ENCODE measurements at regions not wholly inside any gene's neighbourhood (a gene's known extent, or its start where the extent isn't known, plus 50 kb on each side); places are given as distances from the start of the nearest gene placed in this dataset.

- Mint-ChIP-seq H3K36me3 (no peaks in the 10 kb centered on the region), H3K4me1 (peaks cover 24 to 57% (median 38%) of the 10 kb centered on the region in 3 donors), H3K27ac (peak overlapping the region; percentile 23 to 94 (median 74)), H3K27me3 (peaks cover 0 to 2% of the 10 kb centered on the region in 2 donors), H3K4me3 (peak overlapping the region; percentile 15 to 78 (median 37)), H3K9me3 (no peaks in the 10 kb centered on the region)
- H3K4me3 ChIP-seq (ENCODE audit: low read length) = no peak overlapping the region
- CTCF ChIA-PET = no interaction called here
- H3K36me3 ChIP-seq (ENCODE audit: insufficient read depth, low read length) = no peaks in the 10 kb centered on the region
- DNase-seq = no peak
- POLR2A ChIA-PET = interaction anchor here (1.1 to 1.6 kb wide), 2 partner anchors 9 to 20 kb away, joined by 4 to 6 read pairs; no protein-coding TSS in a partner anchor
- H3K27me3 ChIP-seq (ENCODE audit: insufficient read depth, low read length, poor library complexity, severe bottlenecking) = no peaks in the 10 kb centered on the region
- H3K4me1 ChIP-seq (ENCODE audit: insufficient read depth, low read length) = peaks cover 30% of the 10 kb centered on the region
- peak overlapping the region; percentile 6 for H3K27ac ChIP-seq (ENCODE audit: low read depth, low read length)
- no peaks in the 10 kb centered on the region for H3K9me3 ChIP-seq (ENCODE audit: low read length)
Observed at GRCh38 chr1:234971586-234972297, 156.9 kb downstream of the TOMM20 start.

- Mint-ChIP-seq H3K36me3 (no peaks in the 10 kb centered on the region), H3K9me3 (no peaks in the 10 kb centered on the region), H3K4me1 (peaks cover 27 to 60% (median 41%) of the 10 kb centered on the region in 3 donors), H3K27me3 (peaks cover 0 to 2% of the 10 kb centered on the region in 2 donors), H3K4me3 (peak overlapping the region in 6 of 7 donors; percentile 30 to 78 (median 44)), H3K27ac (peak overlapping the region; percentile 13 to 94 (median 74))
- Histone ChIP-seq H3K4me1 (ENCODE audit: insufficient read depth, low read length) (peaks cover 30% of the 10 kb centered on the region), H3K27ac (ENCODE audit: low read depth, low read length) (peak overlapping the region; percentile 6), H3K36me3 (ENCODE audit: insufficient read depth, low read length) (no peaks in the 10 kb centered on the region), H3K27me3 (ENCODE audit: insufficient read depth, low read length, poor library complexity, severe bottlenecking) (no peaks in the 10 kb centered on the region), H3K4me3 (ENCODE audit: low read length) (no peak overlapping the region), H3K9me3 (ENCODE audit: low read length) (no peaks in the 10 kb centered on the region)
- CTCF ChIA-PET = interaction anchor here (0.6 to 2.9 kb wide), 2 partner anchors 8 to 41 kb away, joined by 3 to 12 read pairs; no protein-coding TSS in a partner anchor
- POLR2A ChIA-PET = interaction anchor here (1.6 kb wide), 1 partner anchor 8 kb away, joined by 6 read pairs; no protein-coding TSS in a partner anchor
- DNase-seq = no peak
Observed at GRCh38 chr1:234970731-234971476, 157.7 kb downstream of the TOMM20 start.

- H3K27ac Mint-ChIP-seq = peak overlapping the region in 6 of 8 donors; percentile 5 to 85 (median 64)
- Histone ChIP-seq H3K36me3 (ENCODE audit: insufficient read depth, low read length) (no peaks in the 10 kb centered on the region), H3K4me1 (ENCODE audit: insufficient read depth, low read length) (peaks cover 33% of the 10 kb centered on the region), H3K27ac (ENCODE audit: low read depth, low read length) (no peak overlapping the region), H3K4me3 (ENCODE audit: low read length) (no peak overlapping the region), H3K9me3 (ENCODE audit: low read length) (no peaks in the 10 kb centered on the region), H3K27me3 (ENCODE audit: insufficient read depth, low read length, poor library complexity, severe bottlenecking) (no peaks in the 10 kb centered on the region)
- H3K4me3 Mint-ChIP-seq = peak overlapping the region in 6 of 7 donors; percentile 6 to 52 (median 33)
- no peaks in the 10 kb centered on the region for H3K36me3 Mint-ChIP-seq
- POLR2A ChIA-PET = no interaction called here
- no peaks in the 10 kb centered on the region for H3K9me3 Mint-ChIP-seq
- DNase-seq = no peak
- H3K27me3 Mint-ChIP-seq = peaks cover 0 to 2% of the 10 kb centered on the region in 2 donors
- H3K4me1 Mint-ChIP-seq = peaks cover 29 to 57% (median 44%) of the 10 kb centered on the region in 3 donors
- CTCF ChIA-PET = interaction anchor here (2.9 kb wide), 1 partner anchor 9 kb away, joined by 12 read pairs; no protein-coding TSS in a partner anchor
Observed at GRCh38 chr1:234970401-234970730, 158.3 kb downstream of the TOMM20 start.

- Histone ChIP-seq H3K27ac (ENCODE audit: low read depth, low read length) (no peak overlapping the region), H3K27me3 (ENCODE audit: insufficient read depth, low read length, poor library complexity, severe bottlenecking) (no peaks in the 10 kb centered on the region), H3K36me3 (ENCODE audit: insufficient read depth, low read length) (no peaks in the 10 kb centered on the region), H3K4me1 (ENCODE audit: insufficient read depth, low read length) (peaks cover 39% of the 10 kb centered on the region), H3K4me3 (ENCODE audit: low read length) (no peak overlapping the region), H3K9me3 (ENCODE audit: low read length) (no peaks in the 10 kb centered on the region)
- ChIA-PET CTCF (interaction anchor here (2.9 kb wide), 1 partner anchor 9 kb away, joined by 12 read pairs; no protein-coding TSS in a partner anchor), POLR2A (no interaction called here)
- Mint-ChIP-seq H3K4me3 (no peak overlapping the region), H3K27me3 (peaks cover 0 to 2% of the 10 kb centered on the region in 2 donors), H3K27ac (peak overlapping the region in 1 of 8 donors; percentile 84), H3K4me1 (peaks cover 34 to 57% (median 50%) of the 10 kb centered on the region in 3 donors), H3K9me3 (no peaks in the 10 kb centered on the region), H3K36me3 (no peaks in the 10 kb centered on the region)
- DNase-seq = no peak
Observed at GRCh38 chr1:234969581-234970400, 158.8 kb downstream of the TOMM20 start.

- DNase-seq = no peak
- H3K27me3 ChIP-seq (ENCODE audit: insufficient read depth, low read length, poor library complexity, severe bottlenecking) = no peaks in the 10 kb centered on the region
- no peak overlapping the region for H3K4me3 Mint-ChIP-seq
- ChIA-PET POLR2A (no interaction called here), CTCF (interaction anchor here (2.9 kb wide), 1 partner anchor 10 kb away, joined by 12 read pairs; no protein-coding TSS in a partner anchor)
- no peak overlapping the region for H3K27ac ChIP-seq (ENCODE audit: low read depth, low read length)
- no peaks in the 10 kb centered on the region for H3K9me3 ChIP-seq (ENCODE audit: low read length)
- H3K4me1 ChIP-seq (ENCODE audit: insufficient read depth, low read length) = peaks cover 47% of the 10 kb centered on the region
- peaks cover 41 to 65% (median 57%) of the 10 kb centered on the region in 3 donors for H3K4me1 Mint-ChIP-seq
- H3K36me3 Mint-ChIP-seq = no peaks in the 10 kb centered on the region
- peak overlapping the region in 1 of 8 donors; percentile 77 for H3K27ac Mint-ChIP-seq
- H3K4me3 ChIP-seq (ENCODE audit: low read length) = no peak overlapping the region
- peaks cover 0 to 2% of the 10 kb centered on the region in 2 donors for H3K27me3 Mint-ChIP-seq
- H3K9me3 Mint-ChIP-seq = no peaks in the 10 kb centered on the region
- no peaks in the 10 kb centered on the region for H3K36me3 ChIP-seq (ENCODE audit: insufficient read depth, low read length)
Observed at GRCh38 chr1:234969011-234969441, 159.6 kb downstream of the TOMM20 start.

- no peak for DNase-seq
- Mint-ChIP-seq H3K27me3 (peaks cover 0 to 2% of the 10 kb centered on the region in 2 donors), H3K4me1 (peaks cover 47 to 70% (median 63%) of the 10 kb centered on the region in 3 donors), H3K36me3 (peaks cover 0 to 1% (median 0%) of the 10 kb centered on the region in 3 donors), H3K27ac (peak overlapping the region in 1 of 8 donors; percentile 55), H3K9me3 (peaks cover 0 to 2% (median 0%) of the 10 kb centered on the region in 5 donors), H3K4me3 (no peak overlapping the region)
- peaks cover 52% of the 10 kb centered on the region for H3K4me1 ChIP-seq (ENCODE audit: insufficient read depth, low read length)
- H3K9me3 ChIP-seq (ENCODE audit: low read length) = no peaks in the 10 kb centered on the region
- CTCF ChIA-PET = interaction anchor here (2.9 kb wide), 1 partner anchor 11 kb away, joined by 12 read pairs; no protein-coding TSS in a partner anchor
- H3K36me3 ChIP-seq (ENCODE audit: insufficient read depth, low read length) = no peaks in the 10 kb centered on the region
- POLR2A ChIA-PET = no interaction called here
- H3K27me3 ChIP-seq (ENCODE audit: insufficient read depth, low read length, poor library complexity, severe bottlenecking) = no peaks in the 10 kb centered on the region
- no peak overlapping the region for H3K27ac ChIP-seq (ENCODE audit: low read depth, low read length)
- H3K4me3 ChIP-seq (ENCODE audit: low read length) = no peak overlapping the region
Observed at GRCh38 chr1:234968451-234968850, 160.2 kb downstream of the TOMM20 start.

- ChIA-PET POLR2A (no interaction called here), CTCF (no interaction called here)
- Mint-ChIP-seq H3K4me3 (no peak overlapping the region), H3K27me3 (peaks cover 0 to 2% of the 10 kb centered on the region in 2 donors), H3K27ac (no peak overlapping the region), H3K36me3 (peaks cover 0 to 3% (median 0%) of the 10 kb centered on the region in 3 donors), H3K9me3 (peaks cover 0 to 3% (median 0%) of the 10 kb centered on the region in 5 donors), H3K4me1 (peaks cover 54 to 70% (median 69%) of the 10 kb centered on the region in 3 donors)
- H3K27ac ChIP-seq (ENCODE audit: low read depth, low read length) = no peak overlapping the region
- H3K4me3 ChIP-seq (ENCODE audit: low read length) = no peak overlapping the region
- H3K27me3 ChIP-seq (ENCODE audit: insufficient read depth, low read length, poor library complexity, severe bottlenecking) = no peaks in the 10 kb centered on the region
- H3K4me1 ChIP-seq (ENCODE audit: insufficient read depth, low read length) = peaks cover 57% of the 10 kb centered on the region
- H3K36me3 ChIP-seq (ENCODE audit: insufficient read depth, low read length) = no peaks in the 10 kb centered on the region
- no peaks in the 10 kb centered on the region for H3K9me3 ChIP-seq (ENCODE audit: low read length)
- DNase-seq = no peak
Observed at GRCh38 chr1:234967121-234967520, 161.5 kb downstream of the TOMM20 start.

All from CD8-positive, alpha-beta memory T cell (primary cell).